ENCODE measurements at regions not wholly inside any gene's neighbourhood (a gene's known extent, or its start where the extent isn't known, plus 50 kb on each side); places are given as distances from the start of the nearest gene placed in this dataset.
"Not testable (repeated sequence)": the region's sequence is repeated elsewhere in the genome, so short reads cannot be mapped to it uniquely, and the experiment has no call there.

DNA sequence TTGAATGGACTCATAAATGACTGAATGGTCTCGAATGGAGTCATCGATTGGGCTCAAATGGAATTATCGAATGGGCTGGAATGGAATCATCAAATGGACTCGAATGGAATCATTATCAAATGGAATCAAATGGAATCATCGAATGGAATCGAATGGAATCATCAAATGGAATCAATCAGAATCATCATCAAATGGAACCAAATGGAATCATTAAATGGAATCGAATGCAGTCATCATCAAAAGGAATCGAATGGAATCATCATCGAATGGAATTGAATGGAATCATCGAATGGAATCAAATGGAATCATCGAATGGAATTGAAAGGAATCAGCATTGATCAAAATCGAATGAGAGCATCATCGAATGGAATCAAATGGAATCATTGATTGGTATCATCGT, 1114.9 kb downstream of the RPIA start:
- in situ Hi-C loops (cut with MboI; ENCODE audit: low sequenced_read_pairs); H3K79me1 ChIP-seq (ENCODE audit: low read depth in 1 of 2, low read length in 2 of 2); H3K56ac ChIP-seq (ENCODE audit: extremely low read depth, insufficient read depth, low read length); H2BK15ac ChIP-seq (ENCODE audit: low read depth, low read length); H3K4me3 ChIP-seq (ENCODE audit: insufficient read depth, low read depth, low read length); H3K4me2 ChIP-seq (ENCODE audit: low read depth, low read length); H4K20me1 ChIP-seq (ENCODE audit: insufficient read depth, low read length); H3K18ac ChIP-seq (ENCODE audit: low read depth, low read length); H3K23ac ChIP-seq (ENCODE audit: low read depth, low read length); H3K9me1 ChIP-seq (ENCODE audit: insufficient read depth, low read length); ATAC-seq (ENCODE audit: low read depth); H3K4ac ChIP-seq (ENCODE audit: low read depth, low read length); dilution Hi-C loops (cut with HindIII; ENCODE audit: low sequenced_read_pairs, unreplicated experiment); H3K36me3 ChIP-seq (ENCODE audit: control insufficient read depth, insufficient read depth, low read length); H2AK9ac ChIP-seq (replicated peaks; ENCODE audit: low read depth, low read length, poor library complexity); H4K5ac ChIP-seq (ENCODE audit: low read depth, low read length); H3K4me1 ChIP-seq (ENCODE audit: control insufficient read depth, insufficient read depth, low read length); H4K91ac ChIP-seq (ENCODE audit: insufficient read depth, low read depth, low read length); H2BK5ac ChIP-seq (ENCODE audit: low read depth, low read length, poor library complexity, severe bottlenecking); DNase-seq; H4K8ac ChIP-seq (ENCODE audit: low read depth in 2 of 2, low read length in 2 of 2); H3K9ac ChIP-seq (ENCODE audit: low read depth, low read length); H2AK5ac ChIP-seq (ENCODE audit: low read depth, low read length); CTCF ChIA-PET; H3K27me3 ChIP-seq (ENCODE audit: control insufficient read depth, insufficient read depth, low read length); H3K14ac ChIP-seq (replicated peaks; ENCODE audit: low read depth, low read length); BruUV-seq (replicated peaks); H2BK20ac ChIP-seq (ENCODE audit: low read depth, low read length); intact Hi-C loops (cut with micrococcal nuclease); POLR2A ChIA-PET (ENCODE audit: unreplicated experiment); H3K27ac ChIP-seq (ENCODE audit: insufficient read depth, low read length); H2BK120ac ChIP-seq (ENCODE audit: low read depth, low read length); H2AFZ ChIP-seq (replicated peaks; ENCODE audit: low read length, poor library complexity): not testable (repeated sequence)
- 58% methylated on average over 14 of the region's 14 CpGs; no CpG with 5 or more reads in 1 of the 2 experiments for WGBS, 2 experiments (ENCODE audit: extremely low coverage in 2 of 2, insufficient read length in 1 of 2)
- peaks cover 16% of the 10 kb centered on the region; the same call in 1 of the 2 replicates for H3K9me3 ChIP-seq (ENCODE audit: control insufficient read depth, insufficient read depth, low read length)
